ENCODE measurements at regions not wholly inside any gene's neighbourhood (a gene's known extent, or its start where the extent isn't known, plus 50 kb on each side); places are given as distances from the start of the nearest gene placed in this dataset.
A peak's percentile ranks its signal among the peaks of the same experiment; 100 is the strongest.

DNA sequence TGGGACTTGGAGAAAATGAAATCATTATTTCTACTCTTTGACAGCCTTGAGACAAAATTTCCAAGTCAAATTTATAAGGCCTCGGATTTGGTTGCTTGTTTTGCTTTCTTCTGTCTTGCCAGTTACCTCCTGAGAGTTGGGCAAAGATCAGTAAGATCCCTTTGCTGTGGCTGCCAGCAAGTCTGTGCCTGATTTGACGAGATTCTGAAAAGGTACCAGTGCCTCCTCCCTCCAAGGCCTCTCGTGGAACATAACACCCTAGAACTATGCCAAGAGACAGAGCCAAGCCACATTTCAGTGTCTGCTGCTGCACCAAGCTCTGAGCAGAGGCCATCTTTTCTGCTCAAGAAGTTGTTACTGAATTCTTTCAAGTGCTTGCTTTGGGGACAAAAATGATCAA, 61.0 kb downstream of the GTPBP8 start:
- Histone ChIP-seq H3K4me3 (ENCODE audit: low read length in 3 of 3) (no peak overlapping the region), H3K9ac (ENCODE audit: low read length in 3 of 3) (no peak overlapping the region), H3K9me3 (ENCODE audit: control insufficient read depth in 2 of 3, insufficient read depth in 1 of 3, low read length in 3 of 3) (no peaks in the 10 kb centered on the region), H3K4me1 (ENCODE audit: control insufficient read depth in 2 of 3, insufficient read depth in 2 of 3, low read depth in 1 of 3, low read length in 3 of 3) (peaks cover 0 to 3% (median 0%) of the 10 kb centered on the region in 3 donors), H3K27me3 (ENCODE audit: control insufficient read depth, insufficient read depth, low read length) (no peaks in the 10 kb centered on the region), H3K27ac (ENCODE audit: low read depth in 2 of 2, low read length in 2 of 2) (no peak overlapping the region), H3K36me3 (ENCODE audit: control insufficient read depth in 2 of 3, insufficient read depth in 3 of 3, low read length in 3 of 3) (no peaks in the 10 kb centered on the region)
- DNase-seq (peak in 3 of 5 donors; percentile 16 to 31 (median 29)), FAIRE-seq (no peak)
- intact Hi-C loops (cut with DNase I): no loop called here
- TF ChIP-seq, protein P1, sequence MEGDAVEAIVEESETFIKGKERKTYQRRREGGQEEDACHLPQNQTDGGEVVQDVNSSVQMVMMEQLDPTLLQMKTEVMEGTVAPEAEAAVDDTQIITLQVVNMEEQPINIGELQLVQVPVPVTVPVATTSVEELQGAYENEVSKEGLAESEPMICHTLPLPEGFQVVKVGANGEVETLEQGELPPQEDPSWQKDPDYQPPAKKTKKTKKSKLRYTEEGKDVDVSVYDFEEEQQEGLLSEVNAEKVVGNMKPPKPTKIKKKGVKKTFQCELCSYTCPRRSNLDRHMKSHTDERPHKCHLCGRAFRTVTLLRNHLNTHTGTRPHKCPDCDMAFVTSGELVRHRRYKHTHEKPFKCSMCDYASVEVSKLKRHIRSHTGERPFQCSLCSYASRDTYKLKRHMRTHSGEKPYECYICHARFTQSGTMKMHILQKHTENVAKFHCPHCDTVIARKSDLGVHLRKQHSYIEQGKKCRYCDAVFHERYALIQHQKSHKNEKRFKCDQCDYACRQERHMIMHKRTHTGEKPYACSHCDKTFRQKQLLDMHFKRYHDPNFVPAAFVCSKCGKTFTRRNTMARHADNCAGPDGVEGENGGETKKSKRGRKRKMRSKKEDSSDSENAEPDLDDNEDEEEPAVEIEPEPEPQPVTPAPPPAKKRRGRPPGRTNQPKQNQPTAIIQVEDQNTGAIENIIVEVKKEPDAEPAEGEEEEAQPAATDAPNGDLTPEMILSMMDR (IDR thresholded peaks at IDR 0.05; ENCODE audit: borderline replicate concordance, extremely low read depth, insufficient read depth): no peak

DNA sequence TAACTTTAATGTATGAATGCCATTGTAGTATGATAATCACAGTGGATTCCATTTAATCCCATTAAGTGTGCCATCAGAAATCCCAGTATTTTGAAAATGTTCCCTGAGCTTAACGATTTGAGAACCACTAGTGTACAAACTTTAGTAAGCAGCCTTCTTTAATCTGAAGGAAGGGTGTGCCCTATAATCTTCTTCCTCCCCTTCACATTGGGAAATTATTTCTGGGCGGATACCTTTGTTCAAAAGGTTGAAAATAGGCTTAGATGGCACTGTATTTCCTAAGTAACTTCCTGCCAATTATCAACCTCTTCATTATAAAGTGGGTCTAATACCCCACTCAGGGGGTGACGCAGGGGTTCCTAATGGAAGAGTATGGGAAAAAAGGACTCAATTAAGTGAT, 62.4 kb downstream of the GTPBP8 start:
- DNase-seq: no peak
- intact Hi-C loops (cut with DNase I): no loop called here
- FAIRE-seq: no peak
- Histone ChIP-seq H3K27ac (ENCODE audit: low read depth in 2 of 2, low read length in 2 of 2) (no peak overlapping the region), H3K4me3 (ENCODE audit: low read length in 3 of 3) (no peak overlapping the region), H3K9ac (ENCODE audit: low read length in 3 of 3) (no peak overlapping the region), H3K4me1 (ENCODE audit: control insufficient read depth in 2 of 3, insufficient read depth in 2 of 3, low read depth in 1 of 3, low read length in 3 of 3) (peaks cover 0 to 3% (median 0%) of the 10 kb centered on the region in 3 donors), H3K9me3 (ENCODE audit: control insufficient read depth in 2 of 3, insufficient read depth in 1 of 3, low read length in 3 of 3) (no peaks in the 10 kb centered on the region), H3K27me3 (ENCODE audit: control insufficient read depth, insufficient read depth, low read length) (no peaks in the 10 kb centered on the region), H3K36me3 (ENCODE audit: control insufficient read depth in 2 of 3, insufficient read depth in 3 of 3, low read length in 3 of 3) (no peaks in the 10 kb centered on the region)
- TF ChIP-seq, protein P1 (IDR thresholded peaks at IDR 0.05; ENCODE audit: borderline replicate concordance, extremely low read depth, insufficient read depth): no peak

DNA sequence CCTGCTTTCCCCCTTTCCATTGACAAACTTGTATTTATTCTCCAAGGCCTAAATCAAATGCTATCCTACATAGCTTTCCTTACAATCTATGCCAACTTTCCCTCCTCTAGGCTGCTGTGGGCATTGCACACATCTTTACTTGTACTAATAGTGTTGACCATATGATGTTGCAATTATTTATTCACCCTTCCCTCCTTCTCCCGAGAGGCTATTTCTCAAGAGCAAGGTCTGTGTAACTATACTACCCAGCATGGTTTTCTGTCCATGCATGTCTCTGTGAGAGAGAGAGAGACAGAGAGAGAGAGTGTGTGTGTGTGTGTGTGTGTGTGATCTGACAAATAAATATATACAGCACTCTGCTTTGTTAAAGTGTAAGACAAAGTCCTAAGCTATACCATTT, 63.8 kb downstream of the GTPBP8 start:
- TF ChIP-seq, protein P1 (IDR thresholded peaks at IDR 0.05; ENCODE audit: borderline replicate concordance, extremely low read depth, insufficient read depth): no peak
- no peak overlapping the region for H3K4me3 ChIP-seq (ENCODE audit: low read length in 3 of 3)
- DNase-seq (no peak), FAIRE-seq (no peak)
- H3K9ac ChIP-seq (ENCODE audit: low read length in 3 of 3): no peak overlapping the region
- H3K4me1 ChIP-seq (ENCODE audit: control insufficient read depth in 2 of 3, insufficient read depth in 2 of 3, low read depth in 1 of 3, low read length in 3 of 3): peaks cover 0 to 3% (median 0%) of the 10 kb centered on the region in 3 donors
- H3K9me3 ChIP-seq (ENCODE audit: control insufficient read depth in 2 of 3, insufficient read depth in 1 of 3, low read length in 3 of 3): no peaks in the 10 kb centered on the region
- no peaks in the 10 kb centered on the region for H3K27me3 ChIP-seq (ENCODE audit: control insufficient read depth, insufficient read depth, low read length)
- H3K36me3 ChIP-seq (ENCODE audit: control insufficient read depth in 2 of 3, insufficient read depth in 3 of 3, low read length in 3 of 3): no peaks in the 10 kb centered on the region
- no peak overlapping the region for H3K27ac ChIP-seq (ENCODE audit: low read depth in 2 of 2, low read length in 2 of 2)
- intact Hi-C loops (cut with DNase I): no loop called here

DNA sequence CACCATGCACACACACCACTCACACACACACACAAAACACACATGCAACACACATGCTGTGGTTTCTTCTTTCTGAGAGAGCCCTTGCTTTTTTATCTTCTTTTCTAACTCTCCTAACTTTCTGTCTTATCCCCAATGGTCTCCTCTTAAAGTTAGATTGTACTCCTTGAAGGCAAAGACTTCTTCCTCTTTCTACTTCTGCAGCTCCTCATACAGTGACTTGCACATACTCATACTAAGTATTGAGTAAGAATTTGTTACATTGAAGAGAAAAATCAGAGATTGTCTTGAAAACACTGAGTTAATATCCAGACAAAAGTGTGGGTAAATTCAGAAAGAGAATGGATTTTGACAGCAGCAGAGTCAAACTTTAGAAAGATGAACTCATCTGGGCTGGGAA, 64.4 kb downstream of the GTPBP8 start:
- Histone ChIP-seq H3K27me3 (ENCODE audit: control insufficient read depth, insufficient read depth, low read length) (no peaks in the 10 kb centered on the region), H3K9ac (ENCODE audit: low read length in 3 of 3) (no peak overlapping the region), H3K9me3 (ENCODE audit: control insufficient read depth in 2 of 3, insufficient read depth in 1 of 3, low read length in 3 of 3) (no peaks in the 10 kb centered on the region), H3K4me1 (ENCODE audit: control insufficient read depth in 2 of 3, insufficient read depth in 2 of 3, low read depth in 1 of 3, low read length in 3 of 3) (peaks cover 0 to 3% (median 0%) of the 10 kb centered on the region in 3 donors), H3K4me3 (ENCODE audit: low read length in 3 of 3) (no peak overlapping the region), H3K27ac (ENCODE audit: low read depth in 2 of 2, low read length in 2 of 2) (no peak overlapping the region), H3K36me3 (ENCODE audit: control insufficient read depth in 2 of 3, insufficient read depth in 3 of 3, low read length in 3 of 3) (no peaks in the 10 kb centered on the region)
- FAIRE-seq: no peak
- TF ChIP-seq, protein P1 (IDR thresholded peaks at IDR 0.05; ENCODE audit: borderline replicate concordance, extremely low read depth, insufficient read depth): no peak
- intact Hi-C loops (cut with DNase I): loop anchor here (5.0 kb wide), 1 partner anchor 232 kb away; no protein-coding TSS in a partner anchor
- DNase-seq: no peak
